K562 (cell line): ENCODE measurements at regions not wholly inside any gene's neighbourhood (a gene's known extent, or its start where the extent isn't known, plus 50 kb on each side); places are given as distances from the start of the nearest gene placed in this dataset.
"Not testable (repeated sequence)": the region's sequence is repeated elsewhere in the genome, so short reads cannot be mapped to it uniquely, and the experiment has no call there.

Experiments used
- ATAC-seq: fragments of 200-7000 bp; cut with Tn5 transposase; 3 replicates; pipeline ENCODE4 v1.9.1; 2020; ENCODE audit warnings: moderate library complexity
- BruUV-seq: library from RNA; stranded (reverse); fragments of 400-500 nt; replicated peaks from 2 replicates; lab custom pipeline; 2021; lab: Mats Ljungman, UMichigan
- CTCF ChIA-PET: fragments of 300-600 bp; formaldehyde crosslinking; extraction: SDS; loops from one replicate; lab custom pipeline; 2021; ENCODE audit warnings: low intra/inter-chr PET ratio; lab: Yijun Ruan, JAX
- POLR2A ChIA-PET: fragments of 300-600, 350-650 bp; sonication (Branson Sonifier 250); formaldehyde crosslinking; extraction: SDS; loops from one replicate; lab custom pipeline; 2021; ENCODE audit warnings: antibody characterized with exemption, inconsistent platforms; lab: Yijun Ruan, JAX
- DNase-seq, 4 experiments: peaks; one replicate each; pipeline versions ENCODE4 v3.0.0 to v3.0.0-alpha.2; 2011 to 2018; ENCODE audit warnings: low spot score in 3 of 4, mixed read lengths in 3 of 4; ENCODE audit errors: extremely low read depth in 1 of 4
- FAIRE-seq: peaks from 2 replicates; lab custom pipeline; 2011; peaks lifted over from hg19 to GRCh38; lab: Jason Lieb, UNC
- H2AFZ ChIP-seq: 2 replicates; pipeline ENCODE4 v1.6.0; 2011; ENCODE audit warnings: low read depth, low read length, control low read depth, inconsistent platforms
- H3K27ac ChIP-seq: fragments of 200-600 bp; 3 replicates; pipeline ENCODE4 v1.8.0; 2011; ENCODE audit warnings: low read depth, mild to moderate bottlenecking, control low read depth, inconsistent platforms, low read length, moderate library complexity, mixed read lengths; ENCODE audit errors: extremely low read depth
- H3K27me3 ChIP-seq, 2 experiments: fragments of 300-600 bp in 1 of 2; 2 replicates in 1 of 2; 3 replicates in 1 of 2; pipeline versions ENCODE4 v1.6.0 to v1.8.0; 2011; ENCODE audit warnings: inconsistent platforms in 2 of 2, low read length in 2 of 2, mild to moderate bottlenecking in 1 of 2, mixed read lengths in 1 of 2, moderate library complexity in 1 of 2; ENCODE audit not compliant: control insufficient read depth in 2 of 2, insufficient read depth in 2 of 2
- H3K36me3 ChIP-seq: fragments of 300-600 bp; 3 replicates; pipeline ENCODE4 v1.8.0; 2011; ENCODE audit warnings: mild to moderate bottlenecking, low read length, inconsistent platforms; ENCODE audit not compliant: control insufficient read depth, insufficient read depth
- H3K4me1 ChIP-seq, 2 experiments: fragments of 200-600 bp in 1 of 2; replicated peaks in 1 of 2; 2 replicates in 1 of 2; 3 replicates in 1 of 2; pipeline versions ENCODE4 v1.5.1 to v1.8.0; 2011; ENCODE audit warnings: inconsistent platforms in 2 of 2, low read length in 2 of 2, mild to moderate bottlenecking in 1 of 2, mixed read lengths in 1 of 2, moderate library complexity in 1 of 2; ENCODE audit not compliant: control insufficient read depth in 2 of 2, insufficient read depth in 2 of 2
- H3K4me2 ChIP-seq: 2 replicates; pipeline ENCODE4 v1.6.1; 2011; ENCODE audit warnings: low read length, control low read depth, inconsistent platforms, mixed read lengths; ENCODE audit not compliant: insufficient read depth
- H3K4me3 ChIP-seq: fragments of 200-600 bp; sonication (generic), shearing (Covaris generic); 2 replicates; pipeline ENCODE4 v1.5.1; 2016; ENCODE audit warnings: control low read depth, inconsistent platforms
- H3K79me2 ChIP-seq: fragments of 200-600 bp; 3 replicates; pipeline ENCODE4 v1.8.0; 2011; ENCODE audit warnings: low read length, inconsistent platforms; ENCODE audit not compliant: control insufficient read depth, insufficient read depth
- H3K9ac ChIP-seq, 2 experiments: 2 replicates each; pipeline versions ENCODE4 v1.6.0 to v1.6.1; 2011; ENCODE audit warnings: low read depth in 2 of 2, low read length in 2 of 2, control low read depth in 1 of 2, inconsistent platforms in 1 of 2, mild to moderate bottlenecking in 1 of 2, mixed read lengths in 1 of 2; ENCODE audit not compliant: insufficient read depth in 1 of 2
- H3K9me1 ChIP-seq: one replicate; pipeline ENCODE4 v1.6.0; 2011; ENCODE audit warnings: inconsistent platforms, mild to moderate bottlenecking, low read length, moderate library complexity; ENCODE audit not compliant: control insufficient read depth, insufficient read depth
- H3K9me3 ChIP-seq: replicated peaks from 2 replicates; pipeline ENCODE4 v1.5.1; 2011; ENCODE audit warnings: low read depth, low read length, inconsistent platforms; ENCODE audit not compliant: control insufficient read depth, insufficient read depth
- H4K20me1 ChIP-seq: replicated peaks from 2 replicates; pipeline ENCODE4 v1.6.1; 2011; ENCODE audit warnings: low read length, inconsistent platforms, mixed read lengths; ENCODE audit not compliant: control insufficient read depth, insufficient read depth
- HOXB6 ChIP-seq: fragments of 250-450 bp; sonication (Bioruptor Pico); IDR thresholded peaks from 2 replicates; pipeline ENCODE4 v1.5.1; 2022; ENCODE audit warnings: mild to moderate bottlenecking, borderline replicate concordance
- NCOR1 ChIP-seq: fragments of 450-650 bp; IDR thresholded peaks from 2 replicates; pipeline ENCODE4 v1.6.1; 2016; ENCODE audit warnings: mild to moderate bottlenecking, moderate library complexity
- YY1 ChIP-seq, 3 experiments: IDR thresholded peaks; 2 replicates each; pipeline ENCODE4 v1.6.1; 2011; ENCODE audit warnings: low read length in 2 of 3, mild to moderate bottlenecking in 2 of 3, moderate library complexity in 2 of 3, borderline replicate concordance in 1 of 3, control low read depth in 1 of 3, low read depth in 1 of 3; ENCODE audit not compliant: insufficient read depth in 3 of 3, insufficient replicate concordance in 2 of 3, control insufficient read depth in 1 of 3, insufficient read length in 1 of 3; ENCODE audit errors: extremely low read depth in 1 of 3
- ZNF785 ChIP-seq: fragments of 250-450 bp; sonication (Bioruptor Pico); IDR thresholded peaks from 2 replicates; pipeline ENCODE4 v1.4.0; 2020; ENCODE audit warnings: mild to moderate bottlenecking
- WGBS: fragments of 100-300 bp; shearing (Covaris generic); methylation state at CpG from one replicate; pipeline ENCODE4 v1.1.6; 2016; ENCODE audit warnings: low coverage, mixed read lengths; ENCODE audit not compliant: insufficient coverage; ENCODE audit errors: missing lambda C conversion rate; 5-methylcytosine and 5-hydroxymethylcytosine counted together
- in situ Hi-C: fragments of 300-500 bp; cut with MboI; formaldehyde crosslinking; loops from 4 replicates; pipeline ENCODE4 v1.15.0; 2018; ENCODE audit warnings: inconsistent platforms, mixed read lengths
- intact Hi-C: fragments of 100-400 bp; cut with micrococcal nuclease; formaldehyde crosslinking; loops from 2 replicates; pipeline ENCODE4 v1.14.2; 2022
- TF ChIP-seq, protein P1 (sequence below): sonication (generic); IDR thresholded peaks from 2 replicates; pipeline ENCODE4 v1.6.1; 2016

DNA sequence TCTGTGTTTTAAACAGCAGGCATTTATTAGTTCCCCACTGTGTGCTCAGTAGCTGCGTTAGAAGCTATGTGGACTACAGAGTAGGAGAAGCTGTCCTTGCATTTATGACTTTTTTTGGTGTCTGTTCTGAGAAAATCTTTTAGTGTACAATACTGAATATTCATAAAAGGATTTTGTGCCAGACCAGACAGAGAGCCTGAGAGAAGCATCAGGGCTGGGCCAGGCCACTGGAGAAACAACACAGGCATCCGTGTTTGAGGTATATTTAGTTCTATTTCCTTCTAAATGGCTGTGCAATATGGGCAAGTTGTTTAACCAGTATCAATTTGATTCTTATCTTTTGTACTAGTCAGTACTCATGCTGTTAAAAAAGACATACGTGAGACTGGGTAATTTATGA is 182.8 kb downstream of the SH2D4B start:
- no peak overlapping the region for H3K4me3 ChIP-seq
- H3K79me2 ChIP-seq: no peaks in the 10 kb centered on the region
- peaks cover 3 to 18% of the 10 kb centered on the region in 2 experiments; a peak in 3 of 5 replicates for H3K4me1 ChIP-seq
- H3K9ac ChIP-seq: no peak overlapping the region
- peak overlapping the region; percentile 32; the same call in 1 of the 2 replicates for H2AFZ ChIP-seq
- H3K36me3 ChIP-seq: no peaks in the 10 kb centered on the region
- CTCF ChIA-PET: no interaction called here
- no TSS peak for BruUV-seq
- in situ Hi-C loops (no loop called here), intact Hi-C loops (no loop called here)
- no peaks in the 10 kb centered on the region for H4K20me1 ChIP-seq
- ATAC-seq: no peak
- no peak for DNase-seq
- no peaks in the 10 kb centered on the region for H3K27me3 ChIP-seq
- POLR2A ChIA-PET: no interaction called here
- 32% methylated on average over 3 of the region's 3 CpGs for WGBS
- no peak for TF ChIP-seq HOXB6 (CRISPR knock-in tag)
- no peak for TF ChIP-seq ZNF785 (CRISPR knock-in tag)
- TF ChIP-seq, protein P1, sequence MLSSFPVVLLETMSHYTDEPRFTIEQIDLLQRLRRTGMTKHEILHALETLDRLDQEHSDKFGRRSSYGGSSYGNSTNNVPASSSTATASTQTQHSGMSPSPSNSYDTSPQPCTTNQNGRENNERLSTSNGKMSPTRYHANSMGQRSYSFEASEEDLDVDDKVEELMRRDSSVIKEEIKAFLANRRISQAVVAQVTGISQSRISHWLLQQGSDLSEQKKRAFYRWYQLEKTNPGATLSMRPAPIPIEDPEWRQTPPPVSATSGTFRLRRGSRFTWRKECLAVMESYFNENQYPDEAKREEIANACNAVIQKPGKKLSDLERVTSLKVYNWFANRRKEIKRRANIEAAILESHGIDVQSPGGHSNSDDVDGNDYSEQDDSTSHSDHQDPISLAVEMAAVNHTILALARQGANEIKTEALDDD: 0 out of 2 replicates have a peak, but pooled peaks have one; percentile 33
- no peak for TF ChIP-seq NCOR1
- H3K4me2 ChIP-seq: no peak overlapping the region
- H3K9me3 ChIP-seq: no peaks in the 10 kb centered on the region; the same call in 1 of the 2 replicates
- H3K27ac ChIP-seq: no peak overlapping the region
- FAIRE-seq: no peak
- no peaks in the 10 kb centered on the region for H3K9me1 ChIP-seq

- FAIRE-seq, H3K4me1 ChIP-seq, H3K27me3 ChIP-seq, CTCF ChIA-PET, intact Hi-C loops, H3K9me3 ChIP-seq, H3K27ac ChIP-seq, H4K20me1 ChIP-seq, DNase-seq, H3K36me3 ChIP-seq, in situ Hi-C loops, H3K79me2 ChIP-seq, H3K9me1 ChIP-seq: not testable (repeated sequence)
- H3K9ac ChIP-seq: peak overlapping the region in 1 of 2 experiments; percentile 8; a peak in 1 of 4 replicates
- peak overlapping the region; percentile 80 for H3K4me2 ChIP-seq
- TSS peak; percentile 89 for BruUV-seq
- TF ChIP-seq YY1 (IDR thresholded peaks at IDR 0.05; ENCODE audit: borderline replicate concordance in 1 of 3, control insufficient read depth in 1 of 3, extremely low read depth in 1 of 3, insufficient read depth in 3 of 3, insufficient read length in 1 of 3, insufficient replicate concordance in 2 of 3, low read depth in 1 of 3, low read length in 2 of 3): peak in 2 of 3 experiments; percentile 13 to 76
- peak overlapping the region; percentile 87 for H2AFZ ChIP-seq
- POLR2A ChIA-PET: interaction anchor here (1.2 kb wide), 1 partner anchor 22 kb away, joined by 3 read pairs; no protein-coding TSS in a partner anchor
- WGBS: 30% methylated on average over 10 of the region's 15 CpGs
- peak; percentile 63 for ATAC-seq
- H3K4me3 ChIP-seq: peak overlapping the region; percentile 18
Observed at GRCh38 chr10:80728354-80728753, 190.7 kb downstream of the SH2D4B start.
